Activated CD4-positive, alpha-beta T cell treated with anti-CD3 and anti-CD28 coated beads, Interleukin-10, Interleukin-2, amounts not matched to agents 100 ng/mL and 50 ng/mL, durations not matched to agents 16 hours and 8 hours (primary cell): ENCODE measurements at regions not wholly inside any gene's neighbourhood (a gene's known extent, or its start where the extent isn't known, plus 50 kb on each side); places are given as distances from the start of the nearest gene placed in this dataset.
A peak's percentile ranks its signal among the peaks of the same experiment; 100 is the strongest.

Experiments
- DNase-seq: peaks from one replicate; pipeline ENCODE4 v3.0.0-alpha.2; 2020

GRCh38 chr14:65879248-65880009 is 466.9 kb downstream of the FUT8 start:
- DNase-seq: peak; percentile 71

DNA sequence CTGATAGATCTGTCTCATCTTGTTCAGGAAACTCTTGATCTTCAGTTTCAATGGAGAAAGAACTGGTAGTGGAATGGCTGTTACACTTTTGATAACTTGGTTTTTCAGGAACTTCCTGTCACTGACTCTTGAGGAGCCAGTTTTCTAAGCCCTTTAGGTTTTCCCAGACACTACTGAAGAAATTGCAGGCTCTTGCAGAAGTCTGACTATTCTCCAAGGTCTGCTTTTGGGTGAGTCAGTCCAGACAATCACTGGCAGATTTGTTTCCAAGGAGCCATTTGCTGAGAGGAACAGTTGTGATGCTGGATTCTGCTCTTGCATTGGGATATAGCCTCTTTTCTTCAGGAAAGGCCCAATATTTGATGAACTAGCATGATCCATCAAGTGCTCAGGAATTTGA is 468.0 kb downstream of the FUT8 start:
- DNase-seq: no peak

GRCh38 chr14:65881642-65882041 is 469.1 kb downstream of the FUT8 start:
- DNase-seq: no peak

DNA sequence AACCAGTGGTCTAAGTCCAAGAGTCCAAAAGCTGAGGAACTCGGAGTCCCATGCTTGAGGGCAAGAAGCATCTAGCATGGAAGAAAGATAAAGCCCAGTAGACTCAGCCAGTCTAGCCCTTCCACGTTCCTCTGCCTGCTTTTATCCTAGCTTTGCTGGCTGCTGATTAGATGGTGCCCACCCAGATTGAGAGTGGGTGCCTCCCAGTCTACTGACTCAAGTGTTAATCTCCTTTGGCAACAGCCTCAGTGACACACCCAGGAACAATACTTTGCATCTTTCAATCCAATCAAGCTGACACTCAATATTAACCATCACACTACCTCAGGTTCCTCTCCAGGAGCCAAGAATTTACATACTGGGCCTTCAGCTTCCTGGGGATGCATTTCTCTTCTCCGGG is 476.1 kb downstream of the FUT8 start:
- no peak for DNase-seq

GRCh38 chr14:65892315-65892714 is 479.8 kb downstream of the FUT8 start:
- no peak for DNase-seq

GRCh38 chr14:65900164-65900563 is 487.6 kb downstream of the FUT8 start:
- no peak for DNase-seq

- DNase-seq: no peak
Measured at GRCh38 chr14:65901595-65901994, 489.1 kb downstream of the FUT8 start.

DNA sequence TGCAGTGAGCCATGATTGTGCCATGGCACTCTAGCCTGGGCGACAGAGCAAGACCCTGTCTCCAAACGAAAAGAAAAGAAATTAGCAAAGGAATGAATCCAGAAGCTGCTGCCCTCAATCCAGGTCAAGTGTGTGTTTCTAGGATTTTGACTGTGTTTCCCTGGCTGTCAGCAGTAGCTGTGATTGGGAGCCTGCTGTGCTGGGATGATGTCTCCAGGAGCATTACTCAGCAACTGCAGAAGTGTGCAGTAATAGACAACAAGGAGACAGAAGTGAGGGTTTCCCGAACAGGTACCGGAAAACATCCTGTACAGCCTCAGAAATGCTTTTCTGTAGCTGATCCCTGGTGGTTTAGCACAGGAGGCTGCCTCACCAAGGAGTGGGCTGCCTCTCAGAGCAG is 492.5 kb downstream of the FUT8 start:
- DNase-seq: no peak

DNA sequence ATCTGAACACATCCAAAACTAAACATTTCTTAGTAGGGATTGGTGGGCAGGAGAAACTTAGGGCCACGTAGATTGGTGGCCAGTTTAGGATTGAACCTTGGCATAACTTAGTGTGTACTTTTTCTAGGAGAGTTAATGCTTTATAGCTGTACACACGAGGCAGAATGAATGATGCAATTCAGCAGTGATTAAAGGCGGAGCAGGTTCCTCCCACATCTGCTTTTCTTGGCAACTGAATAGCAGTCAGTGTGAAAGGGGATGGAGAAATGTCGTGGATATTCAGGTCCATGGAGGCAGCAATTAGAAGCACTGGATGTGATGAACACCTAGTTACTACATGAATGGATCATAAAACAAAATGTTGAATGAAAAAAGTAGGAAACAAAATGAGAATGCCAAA is 493.8 kb downstream of the FUT8 start:
- DNase-seq: no peak

DNA sequence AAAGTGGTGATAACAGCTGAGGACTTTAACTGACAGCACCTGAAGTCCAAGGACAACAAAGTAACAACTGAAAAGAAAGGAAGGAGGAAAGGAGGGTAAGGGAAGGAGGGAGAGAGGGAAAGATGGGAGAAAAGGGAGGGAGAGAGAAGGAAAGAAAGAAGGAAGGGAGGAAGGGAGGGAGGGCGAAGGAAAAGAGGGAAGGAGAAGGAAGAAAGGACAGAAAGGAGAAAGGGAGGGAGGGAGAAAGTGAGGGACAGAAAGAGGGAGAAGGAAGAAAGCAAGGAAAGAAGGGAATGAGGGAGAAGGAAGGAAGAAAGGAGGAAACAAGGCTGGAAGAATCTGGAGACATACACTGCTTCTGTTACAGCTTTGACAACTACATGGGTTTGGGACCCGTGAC is 494.4 kb downstream of the FUT8 start:
- DNase-seq: no peak

- no peak for DNase-seq
Measured at GRCh38 chr14:65910108-65910786, 497.7 kb downstream of the FUT8 start.

GRCh38 chr14:65915125-65915524 is 502.6 kb downstream of the FUT8 start:
- peak; percentile 34 for DNase-seq

DNA sequence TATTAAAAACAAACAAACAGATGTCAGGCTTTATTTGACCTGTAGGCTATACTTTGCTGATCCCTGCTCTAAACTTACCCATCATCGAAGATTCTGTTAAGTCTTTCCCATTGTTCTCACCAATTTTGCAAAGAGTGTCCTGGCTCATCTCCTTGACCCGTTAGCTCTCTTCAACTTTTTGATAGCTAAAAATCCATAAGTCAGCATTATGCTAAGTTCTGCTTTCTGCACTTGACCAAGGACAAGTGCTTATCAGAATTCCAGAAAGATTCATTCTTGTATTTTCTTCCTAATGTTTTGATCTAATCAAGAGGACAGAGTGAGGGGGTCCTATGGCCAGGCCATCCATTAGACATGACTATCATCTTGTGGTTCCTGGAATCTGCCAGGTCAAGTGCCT is 503.5 kb downstream of the FUT8 start:
- no peak for DNase-seq

GRCh38 chr14:65920996-65921395 is 508.5 kb downstream of the FUT8 start:
- no peak for DNase-seq

DNA sequence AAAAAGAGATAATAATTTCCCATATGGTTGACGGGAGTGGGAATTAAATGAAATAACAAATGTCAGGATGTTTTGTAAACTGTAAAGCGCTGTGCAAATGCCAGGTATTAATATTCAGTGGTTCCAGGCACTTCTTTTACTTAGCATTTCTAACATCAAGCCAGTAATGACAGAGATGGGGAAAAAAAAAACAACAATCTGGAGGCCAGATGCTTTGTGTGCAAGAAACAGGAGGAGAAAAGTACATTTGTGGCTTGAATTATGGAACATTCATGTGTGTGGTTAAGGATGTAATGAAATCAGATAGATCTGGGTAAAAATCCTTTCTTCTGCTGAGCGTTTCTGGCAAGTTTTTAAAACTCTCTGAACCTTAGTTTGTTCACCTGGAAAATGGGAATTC is 509.6 kb downstream of the FUT8 start:
- DNase-seq: no peak

GRCh38 chr14:65926504-65926903 is 514.0 kb downstream of the FUT8 start:
- DNase-seq: no peak

GRCh38 chr14:65926935-65927700 is 514.6 kb downstream of the FUT8 start:
- peak; percentile 15 for DNase-seq

DNA sequence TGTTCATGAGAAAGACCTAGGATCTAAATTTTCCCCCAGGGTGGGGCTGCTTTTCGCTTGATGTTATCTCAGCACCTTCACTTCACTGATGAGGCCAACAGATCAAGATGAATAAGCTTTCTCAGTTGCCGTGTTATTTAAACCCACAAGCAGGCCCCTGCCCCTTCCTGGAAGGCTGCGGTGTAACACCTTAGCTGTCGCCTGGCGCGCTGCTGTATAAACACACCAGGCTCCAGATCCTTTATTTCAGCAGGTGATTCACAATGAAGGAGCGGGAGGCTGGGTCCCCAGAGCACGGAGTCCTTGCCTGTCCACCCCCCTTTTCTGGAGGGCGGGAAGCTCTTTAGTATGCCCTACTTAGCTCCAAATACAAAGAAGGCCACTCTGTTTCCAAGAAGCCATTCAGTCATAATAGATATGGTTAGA is 515.4 kb downstream of the FUT8 start:
- DNase-seq: peak; percentile 94

GRCh38 chr14:65928995-65929394 is 516.5 kb downstream of the FUT8 start:
- no peak for DNase-seq

- DNase-seq: no peak
Measured at GRCh38 chr14:65933400-65934069, 521.0 kb downstream of the FUT8 start.

DNA sequence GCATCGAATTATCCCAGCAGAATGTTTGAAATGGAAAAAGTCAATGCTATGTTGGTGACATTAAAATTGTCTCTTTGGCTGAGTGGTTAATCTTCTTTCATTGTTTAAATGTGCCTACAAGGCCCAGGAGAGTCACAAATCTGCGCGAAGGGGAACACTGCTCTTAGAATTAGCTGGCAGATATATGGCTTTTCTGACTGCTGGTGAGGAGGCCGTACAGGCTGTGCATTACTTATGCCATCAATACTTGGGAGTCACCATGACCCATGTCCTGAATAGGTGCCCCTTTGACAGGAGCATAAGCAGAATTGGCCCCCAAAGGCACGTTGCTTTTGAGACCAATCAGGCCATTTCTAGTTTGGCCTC is 521.5 kb downstream of the FUT8 start:
- no peak for DNase-seq

DNA sequence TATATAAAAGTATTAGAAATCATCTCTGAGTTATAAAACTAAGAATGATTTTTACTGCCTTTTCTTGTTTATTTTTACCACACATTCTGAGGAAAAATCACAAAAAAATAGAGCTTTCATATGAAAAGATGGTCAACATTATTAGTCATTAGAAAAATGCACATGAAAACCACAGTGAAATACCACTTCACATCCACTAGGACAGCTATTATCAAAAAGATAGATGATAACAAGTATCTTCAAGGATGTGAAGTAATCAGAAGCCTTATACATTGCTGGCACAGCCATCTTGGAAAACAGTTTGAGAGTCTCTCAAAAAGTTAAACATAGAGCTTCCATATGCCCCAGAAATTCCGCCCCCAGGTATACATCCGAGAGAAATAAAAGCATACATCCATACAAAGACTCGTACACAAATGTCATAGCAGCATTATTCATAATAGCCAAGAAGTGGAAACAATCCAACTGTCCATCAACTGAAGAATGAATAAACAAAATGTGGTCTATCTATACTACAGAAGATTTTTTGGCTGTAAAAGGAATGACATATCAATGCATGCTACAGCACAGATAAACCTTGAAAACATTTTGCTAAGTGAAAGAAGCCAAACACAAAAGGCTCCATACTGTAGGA is 523.9 kb downstream of the FUT8 start:
- DNase-seq: no peak
